A204.1 (cell line): ENCODE measurements at regions not wholly inside any gene's neighbourhood (a gene's known extent, or its start where the extent isn't known, plus 50 kb on each side); places are given as distances from the start of the nearest gene placed in this dataset.
"Not testable (repeated sequence)": the region's sequence is repeated elsewhere in the genome, so short reads cannot be mapped to it uniquely, and the experiment has no call there.

ENCODE experiments used
- FAIRE-seq: peaks from 2 replicates; lab custom pipeline; 2012; peaks lifted over from hg19 to GRCh38; lab: Jason Lieb, UNC

- no peak for FAIRE-seq
Measured at GRCh38 chr2:53103679-53104078, 663.9 kb upstream of the CHAC2 start.

DNA sequence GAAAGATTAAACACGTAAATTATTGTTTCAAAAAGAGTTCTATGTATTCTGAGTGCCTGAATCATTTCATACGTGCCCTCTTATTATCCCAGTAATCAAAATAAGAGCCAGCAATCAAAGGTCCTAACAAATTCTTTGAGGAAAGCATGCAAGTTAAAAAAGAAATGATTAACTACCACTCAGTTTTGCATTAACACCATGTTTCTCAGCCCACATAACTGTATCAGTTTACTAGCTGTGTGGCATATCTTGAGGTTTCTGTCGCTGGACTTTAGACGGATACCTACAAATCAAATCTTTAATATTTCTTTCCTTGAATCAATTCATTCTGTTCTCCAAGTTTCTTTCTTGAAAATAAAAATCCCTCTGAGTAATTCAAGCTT lies 668.9 kb upstream of the CHAC2 start:
- FAIRE-seq: no peak

DNA sequence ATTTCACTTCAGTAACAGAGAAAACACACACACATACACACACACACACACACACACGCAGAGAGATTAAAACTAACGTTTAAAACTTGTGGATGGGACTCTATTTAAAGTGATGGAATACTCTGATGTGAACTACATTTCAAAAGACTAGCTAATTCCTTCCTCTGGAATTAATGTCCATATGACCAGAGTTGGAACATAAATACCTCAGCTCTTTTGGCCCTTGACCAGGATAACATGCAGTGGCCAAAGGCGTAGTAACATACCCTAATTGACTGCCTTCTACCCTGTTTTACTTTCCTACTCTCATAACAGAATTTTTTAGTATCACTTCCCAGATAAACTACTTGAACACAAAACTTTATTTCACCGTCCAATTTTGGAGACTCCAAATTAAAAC lies 671.3 kb upstream of the CHAC2 start:
- FAIRE-seq: no peak

DNA sequence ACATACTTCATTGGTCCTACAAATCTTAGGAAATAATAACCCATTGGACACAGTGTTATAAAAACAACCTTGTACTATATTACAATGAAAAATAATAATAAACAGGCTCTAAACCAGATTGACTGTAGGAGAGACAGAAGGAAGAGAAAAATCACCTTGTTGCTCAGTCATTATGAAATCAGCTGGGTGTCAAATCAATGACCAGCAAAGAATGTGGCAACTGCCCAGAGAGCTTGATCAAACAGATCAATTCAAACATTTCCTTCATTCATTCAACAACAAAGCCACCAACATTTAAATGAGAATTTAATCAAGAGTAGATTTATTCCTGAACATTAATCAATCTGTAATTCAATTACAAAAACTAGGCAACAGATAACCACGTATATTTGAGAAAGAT lies 671.9 kb upstream of the CHAC2 start:
- FAIRE-seq: no peak

GRCh38 chr2:53095227-53095626 lies 672.4 kb upstream of the CHAC2 start:
- FAIRE-seq: no peak

GRCh38 chr2:53093355-53093754 lies 674.2 kb upstream of the CHAC2 start:
- FAIRE-seq: no peak

DNA sequence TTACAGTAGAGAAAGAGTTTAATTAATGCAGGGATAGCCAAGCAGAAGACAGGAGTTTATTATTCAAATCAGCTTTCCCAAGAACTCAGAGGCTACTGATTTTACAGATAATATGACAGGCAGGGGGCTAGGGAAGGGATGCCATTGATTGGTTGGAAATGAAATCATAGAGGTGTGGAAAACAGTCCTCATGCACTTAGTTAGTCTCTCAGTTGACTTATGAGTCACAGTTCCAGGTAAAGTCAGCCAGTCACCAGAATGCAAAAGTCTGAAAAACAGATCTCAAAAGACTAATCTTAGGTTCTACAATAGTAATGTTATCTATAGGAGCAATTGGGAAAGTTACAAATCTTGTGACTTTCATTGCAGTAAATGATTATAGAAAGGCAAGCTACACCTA lies 676.4 kb upstream of the CHAC2 start:
- FAIRE-seq: no peak

DNA sequence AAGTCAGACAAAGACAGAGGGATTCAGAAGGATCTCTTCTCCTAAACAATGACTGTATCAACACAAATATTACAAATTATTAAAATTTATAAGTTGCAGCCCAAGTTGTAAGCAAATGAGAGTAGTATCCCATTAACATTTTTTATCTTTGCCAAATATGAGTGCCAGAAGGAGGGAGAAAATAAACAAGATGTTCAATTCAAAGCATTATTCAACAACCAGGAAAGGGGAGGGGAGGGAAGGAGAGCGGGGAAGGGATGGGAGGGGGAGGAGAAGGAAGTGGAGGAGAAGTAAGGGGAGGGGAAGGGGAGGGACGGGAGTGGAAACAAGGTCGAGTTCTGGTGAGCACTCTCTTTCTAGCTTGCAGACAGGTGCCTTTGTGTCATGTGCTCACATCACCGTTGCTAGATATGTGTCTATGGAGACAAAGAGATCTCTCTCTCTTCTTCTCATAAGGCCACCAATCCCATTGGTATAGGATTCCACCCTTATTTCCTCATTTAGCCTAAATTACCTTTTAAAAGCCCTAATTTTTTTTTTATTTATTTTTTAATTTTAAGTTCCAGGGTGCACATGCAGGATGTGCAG lies 679.6 kb upstream of the CHAC2 start:
- no peak for FAIRE-seq

GRCh38 chr2:53087262-53087873 lies 680.2 kb upstream of the CHAC2 start:
- no peak for FAIRE-seq

DNA sequence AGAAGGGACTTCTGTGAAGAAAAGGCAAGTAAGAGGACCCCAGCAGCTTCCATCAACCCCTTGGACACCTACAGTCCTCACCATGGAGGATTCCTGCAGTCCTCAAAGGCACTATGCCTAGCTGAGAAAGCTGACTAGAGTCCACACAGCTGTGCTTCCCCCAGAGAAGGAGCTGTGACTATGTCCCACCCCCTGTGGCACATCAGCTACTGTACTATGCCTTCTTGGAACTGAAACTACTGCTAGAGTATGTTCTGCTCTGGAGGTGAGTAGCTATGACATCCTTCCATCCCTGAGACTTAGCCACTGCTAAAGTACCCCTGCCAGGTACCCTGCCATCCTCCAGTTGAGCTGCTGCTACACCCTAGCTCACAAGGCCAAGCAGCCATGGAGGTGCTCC lies 690.2 kb upstream of the CHAC2 start:
- no peak for FAIRE-seq

DNA sequence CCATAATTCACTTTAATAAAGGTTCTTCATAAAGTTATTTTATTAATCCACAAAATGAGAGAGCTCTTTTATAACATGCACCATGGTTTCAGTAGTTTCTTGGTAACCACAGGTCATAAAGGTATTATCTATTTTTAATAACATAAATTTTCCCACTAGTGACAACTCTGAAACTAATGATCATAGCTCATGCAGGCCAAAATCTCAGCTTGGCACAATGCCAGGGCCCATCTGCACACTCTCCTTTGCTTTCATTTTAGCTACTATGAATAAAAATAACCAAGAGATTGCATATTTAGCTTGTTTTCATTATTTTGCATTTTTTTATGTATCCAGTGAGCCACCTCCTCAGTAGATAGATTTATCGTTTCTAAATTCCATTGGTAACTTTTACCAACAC lies 691.8 kb upstream of the CHAC2 start:
- no peak for FAIRE-seq

DNA sequence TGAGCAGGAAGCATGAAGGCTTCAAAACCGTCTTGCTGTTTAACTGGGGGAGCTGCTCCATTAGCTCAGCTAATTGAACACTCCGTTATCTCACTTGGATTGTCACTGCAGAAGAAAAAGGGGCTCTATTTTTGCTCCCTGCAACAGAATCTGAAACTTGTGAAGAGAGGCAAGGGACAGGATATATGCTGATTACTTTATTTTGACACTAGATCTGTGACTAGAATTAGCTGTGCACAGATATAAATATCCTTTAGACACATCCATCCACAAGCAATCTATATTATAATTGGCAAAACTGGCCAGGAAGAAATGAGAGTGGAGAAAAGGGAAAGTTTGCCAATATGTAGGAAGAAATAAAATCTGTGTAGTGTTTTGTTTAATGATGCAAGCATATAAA lies 700.1 kb upstream of the CHAC2 start:
- FAIRE-seq: no peak

DNA sequence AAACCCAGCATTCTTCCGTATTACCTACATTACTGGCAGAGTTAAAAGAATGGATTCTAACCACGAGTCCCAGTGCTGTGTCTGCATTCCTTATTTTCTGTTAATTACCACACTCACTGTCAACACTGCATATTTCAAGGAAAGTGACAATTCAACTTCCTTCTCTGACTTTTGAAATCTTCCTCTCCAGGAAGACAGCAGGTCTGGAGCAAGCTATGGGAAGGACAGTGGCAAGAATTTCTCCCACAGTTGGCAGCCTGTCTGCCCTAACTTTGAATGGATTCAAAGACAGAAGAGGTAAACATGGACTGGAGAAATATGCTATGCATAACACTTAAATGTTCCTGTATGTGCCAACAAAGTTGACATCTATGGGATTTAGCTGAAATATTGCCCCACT lies 700.5 kb upstream of the CHAC2 start:
- no peak for FAIRE-seq

DNA sequence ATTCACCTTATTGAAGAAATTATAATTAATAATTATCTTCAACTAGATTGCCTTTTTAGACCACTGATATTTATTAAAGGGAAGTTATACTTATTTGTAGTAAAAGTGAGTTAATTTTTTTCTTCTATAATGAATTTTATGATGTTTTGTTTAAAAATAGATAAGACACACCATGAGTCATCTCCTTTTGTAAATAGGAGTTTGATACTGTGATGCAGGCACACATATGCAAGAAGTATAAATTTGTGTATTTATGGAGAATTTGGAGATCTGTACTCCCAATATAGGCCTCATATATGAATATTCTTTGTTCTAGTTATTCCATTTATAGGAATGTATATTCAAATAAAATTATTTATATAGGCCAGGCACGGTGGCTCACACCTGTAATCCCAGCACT lies 703.5 kb upstream of the CHAC2 start:
- FAIRE-seq: no peak

DNA sequence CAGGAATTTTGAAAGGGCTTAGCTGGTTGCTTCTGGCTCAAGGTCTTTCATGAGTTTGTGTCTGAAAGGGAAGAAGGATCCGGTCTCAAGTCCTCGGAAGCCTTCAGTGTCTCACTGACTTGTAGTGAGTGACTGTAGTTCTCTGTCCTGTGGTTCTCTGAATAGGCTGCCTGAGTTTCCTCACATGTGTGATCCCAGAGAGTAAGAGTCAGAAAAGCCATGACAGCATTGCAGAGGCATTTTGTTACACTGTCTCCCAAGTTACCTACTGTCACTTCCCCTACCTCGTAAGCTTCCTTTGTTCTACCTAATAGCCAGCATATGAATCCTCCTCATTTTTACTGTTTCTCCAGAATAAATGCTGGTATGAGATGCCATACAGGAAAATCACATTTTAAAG lies 709.1 kb upstream of the CHAC2 start:
- no peak for FAIRE-seq

DNA sequence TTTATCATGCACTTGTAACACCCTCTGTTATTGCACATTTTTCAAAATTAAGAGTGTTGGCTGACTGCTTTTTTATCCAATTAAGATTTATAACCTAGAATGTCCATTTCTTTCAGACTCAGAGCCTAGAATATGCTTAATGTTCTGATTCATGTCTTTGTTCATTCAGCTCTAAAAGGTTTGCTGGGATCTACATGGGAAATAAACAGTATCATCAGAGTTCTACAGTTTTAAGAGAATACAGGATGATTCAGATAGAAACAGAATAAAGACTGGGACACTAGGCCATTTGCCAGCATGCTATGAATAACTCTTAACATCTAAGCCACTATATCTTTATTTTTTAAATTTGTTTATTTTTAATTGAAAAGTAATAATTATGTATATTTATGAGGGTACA lies 713.7 kb upstream of the CHAC2 start:
- no peak for FAIRE-seq

DNA sequence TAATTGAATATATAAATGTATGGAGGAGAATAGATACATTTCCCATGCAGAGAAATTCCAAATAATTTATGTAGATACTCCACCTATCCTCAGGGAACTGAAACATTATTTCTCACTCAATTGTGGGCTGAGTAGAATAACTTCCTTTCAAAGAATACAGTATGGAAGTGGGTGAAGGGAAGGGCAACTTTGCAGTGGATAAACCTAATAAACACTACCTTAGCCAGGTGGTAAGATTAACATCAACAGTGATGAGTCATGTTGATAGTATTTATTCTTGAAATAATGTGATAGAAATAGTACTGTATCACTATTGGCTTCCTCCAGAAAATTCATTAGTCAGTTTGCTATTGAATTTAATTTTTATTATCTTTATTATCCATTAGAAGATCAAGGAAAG lies 716.4 kb upstream of the CHAC2 start:
- no peak for FAIRE-seq

DNA sequence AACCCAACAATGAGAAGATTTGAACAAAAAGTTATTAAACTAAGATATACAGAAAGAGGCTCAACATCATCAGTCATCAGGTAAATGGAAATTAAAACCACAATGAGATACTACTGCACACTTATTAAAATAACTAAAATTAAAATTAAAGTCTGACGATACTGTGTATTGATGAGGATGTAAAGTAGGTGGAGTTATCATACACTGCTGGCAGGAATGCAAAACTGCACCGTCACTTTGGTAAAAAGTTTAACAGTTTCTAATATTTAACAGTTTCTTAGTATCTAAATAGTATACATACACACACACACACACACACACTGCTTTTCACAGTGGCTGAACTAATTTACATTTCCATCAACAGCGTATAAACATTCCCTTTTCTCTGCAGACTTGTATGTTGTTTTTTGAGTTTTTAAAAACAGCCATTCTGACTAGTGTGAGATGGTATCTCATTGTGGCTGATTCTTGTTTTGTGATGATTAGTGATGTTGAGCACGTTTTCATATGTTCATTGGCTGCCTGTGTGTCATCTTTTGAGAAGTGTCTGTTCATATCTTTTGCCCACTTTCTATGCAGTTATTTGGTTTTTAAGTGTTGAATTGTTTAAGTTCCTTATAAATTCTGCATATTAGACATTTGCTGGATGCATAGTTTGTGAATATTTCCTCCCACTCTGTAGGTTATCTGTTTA lies 726.9 kb upstream of the CHAC2 start:
- FAIRE-seq: no peak

- no peak for FAIRE-seq
Measured at GRCh38 chr2:53036196-53036595, 731.4 kb upstream of the CHAC2 start.

DNA sequence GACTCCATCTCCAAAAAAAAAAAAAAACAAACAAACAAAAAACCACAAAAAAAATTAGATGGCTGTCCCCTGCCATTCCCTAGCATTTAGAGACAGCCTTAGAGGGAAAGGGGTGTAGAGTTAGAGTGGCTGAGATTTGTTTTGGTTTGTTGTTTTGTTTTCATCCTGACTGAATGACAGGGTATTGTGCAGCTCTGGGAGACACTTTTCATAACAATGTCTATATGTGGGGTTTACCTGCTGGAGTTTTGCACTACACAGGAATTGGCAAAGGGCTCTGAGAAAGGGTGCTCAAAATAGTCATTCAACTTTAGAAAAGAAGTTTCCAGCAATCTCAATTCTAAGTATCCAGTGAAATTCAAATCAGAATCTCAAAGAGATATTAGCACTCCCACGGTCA lies 732.5 kb upstream of the CHAC2 start:
- FAIRE-seq: no peak

DNA sequence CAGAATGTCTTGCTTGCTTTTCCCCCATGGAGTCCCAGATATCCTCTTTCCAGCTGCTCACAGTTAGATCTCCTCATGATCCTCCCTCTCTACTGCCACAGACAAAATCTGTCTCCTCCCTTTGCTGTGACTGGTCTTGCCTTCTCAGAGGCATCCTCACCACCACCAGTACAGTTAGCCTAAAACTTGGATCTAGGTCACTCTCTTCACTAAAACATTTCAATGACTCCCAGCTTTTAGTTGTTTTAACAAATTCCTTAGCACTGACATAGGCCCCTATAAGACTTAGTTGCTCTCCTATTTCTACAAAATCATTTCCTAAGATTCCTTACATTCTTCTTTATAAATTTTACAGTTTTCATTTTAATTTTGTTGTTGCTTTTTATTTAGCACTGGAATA lies 734.2 kb upstream of the CHAC2 start:
- FAIRE-seq: no peak

GRCh38 chr2:53028746-53029423 lies 738.7 kb upstream of the CHAC2 start:
- FAIRE-seq: no peak

GRCh38 chr2:53028225-53028624 lies 739.4 kb upstream of the CHAC2 start:
- FAIRE-seq: no peak

DNA sequence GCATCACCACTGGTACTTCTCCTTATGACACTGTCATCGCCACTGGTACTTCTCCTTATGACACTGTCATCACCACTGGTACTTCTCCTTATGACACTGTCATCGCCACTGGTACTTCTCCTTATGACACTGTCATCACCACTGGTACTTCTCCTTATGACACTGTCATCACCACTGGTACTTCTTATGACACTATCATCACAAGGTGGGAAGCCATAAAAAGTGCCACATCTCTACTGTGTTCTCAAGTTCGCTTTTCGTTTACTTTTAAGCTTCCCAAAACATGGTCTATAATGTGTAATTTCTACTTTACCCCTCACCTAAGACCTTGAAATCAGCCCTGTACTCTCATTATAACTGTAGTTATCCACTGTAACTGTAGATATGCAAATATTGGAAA lies 745.4 kb upstream of the CHAC2 start:
- not testable (repeated sequence) for FAIRE-seq
